Glomerular endothelial cell (primary cell): ENCODE measurements at regions not wholly inside any gene's neighbourhood (a gene's known extent, or its start where the extent isn't known, plus 50 kb on each side); places are given as distances from the start of the nearest gene placed in this dataset.
"Not testable (repeated sequence)": the region's sequence is repeated elsewhere in the genome, so short reads cannot be mapped to it uniquely, and the experiment has no call there.

ENCODE experiments used
- DNase-seq: peaks from one replicate; pipeline ENCODE4 v3.0.0-alpha.2; 2011; ENCODE audit warnings: low read depth, low spot score; ENCODE audit errors: extremely low read depth

- DNase-seq: not testable (repeated sequence)
Measured at GRCh38 chr16:29355339-29356059, 51.0 kb downstream of the NPIPB11 start.

GRCh38 chr16:29354449-29354848 is 52.1 kb downstream of the NPIPB11 start:
- DNase-seq: not testable (repeated sequence)

DNA sequence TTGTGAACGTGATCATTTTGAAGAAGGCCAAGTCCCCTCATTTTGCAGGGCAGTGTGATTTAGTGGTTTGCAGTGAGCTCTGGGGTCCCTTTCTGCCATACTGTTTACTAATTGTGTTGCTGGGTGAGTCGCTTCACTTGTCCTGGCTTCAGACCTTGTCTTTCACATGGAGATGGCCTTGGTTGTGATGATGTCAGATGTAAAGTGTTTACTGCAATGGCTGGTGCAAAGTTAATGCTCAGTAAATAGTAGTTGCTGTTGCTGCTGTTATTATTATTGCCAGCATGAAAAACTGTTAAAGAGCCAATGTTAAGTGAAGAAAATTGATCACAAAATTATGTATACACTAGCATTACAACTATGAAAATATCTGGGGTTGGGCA is 53.9 kb downstream of the NPIPB11 start:
- DNase-seq: not testable (repeated sequence)

GRCh38 chr16:29351970-29352616 is 54.4 kb downstream of the NPIPB11 start:
- DNase-seq: not testable (repeated sequence)

GRCh38 chr16:29351271-29351969 is 55.1 kb downstream of the NPIPB11 start:
- DNase-seq: not testable (repeated sequence)

DNA sequence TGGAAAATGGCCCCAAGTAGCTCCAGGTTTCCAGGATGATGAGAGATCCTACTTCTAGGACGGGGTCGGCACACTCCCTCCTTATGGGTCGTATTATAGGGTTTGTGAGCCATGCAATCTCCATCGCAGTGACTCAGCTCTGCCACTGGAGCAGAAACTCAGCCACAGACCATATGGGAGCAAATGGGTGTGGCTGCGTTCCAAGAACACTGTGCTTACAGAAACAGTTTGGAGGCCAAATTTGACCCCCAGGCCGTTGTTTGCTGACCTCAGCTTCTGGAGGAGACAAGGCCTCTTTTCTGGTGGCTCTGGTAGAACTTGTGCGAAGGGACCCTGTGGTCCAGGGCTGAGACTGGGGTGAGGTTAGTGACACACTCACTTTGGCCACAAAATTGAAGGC is 56.5 kb downstream of the NPIPB11 start:
- DNase-seq: not testable (repeated sequence)

DNA sequence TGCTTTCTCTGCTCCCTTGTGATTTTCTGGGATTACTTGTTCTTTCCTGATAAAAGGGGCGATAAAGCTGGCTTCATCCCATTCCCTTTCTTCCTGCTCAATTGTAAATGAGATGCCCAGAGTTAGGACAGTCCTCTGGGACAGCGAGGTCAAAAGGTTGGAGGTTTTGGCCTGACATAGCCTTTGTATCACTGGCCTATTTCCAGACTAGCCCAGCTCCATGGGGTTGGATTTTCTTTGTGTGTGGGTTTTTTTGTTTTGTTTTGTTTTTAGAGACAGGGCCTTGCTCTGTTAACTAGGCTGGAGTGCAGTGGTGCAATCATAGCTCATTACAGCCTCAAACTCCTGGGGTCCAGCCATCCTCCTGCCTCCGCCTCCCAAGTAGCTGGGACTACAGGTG is 57.8 kb downstream of the NPIPB11 start:
- DNase-seq: not testable (repeated sequence)

- DNase-seq: not testable (repeated sequence)
Measured at GRCh38 chr16:29348123-29348690, 58.3 kb downstream of the NPIPB11 start.

DNA sequence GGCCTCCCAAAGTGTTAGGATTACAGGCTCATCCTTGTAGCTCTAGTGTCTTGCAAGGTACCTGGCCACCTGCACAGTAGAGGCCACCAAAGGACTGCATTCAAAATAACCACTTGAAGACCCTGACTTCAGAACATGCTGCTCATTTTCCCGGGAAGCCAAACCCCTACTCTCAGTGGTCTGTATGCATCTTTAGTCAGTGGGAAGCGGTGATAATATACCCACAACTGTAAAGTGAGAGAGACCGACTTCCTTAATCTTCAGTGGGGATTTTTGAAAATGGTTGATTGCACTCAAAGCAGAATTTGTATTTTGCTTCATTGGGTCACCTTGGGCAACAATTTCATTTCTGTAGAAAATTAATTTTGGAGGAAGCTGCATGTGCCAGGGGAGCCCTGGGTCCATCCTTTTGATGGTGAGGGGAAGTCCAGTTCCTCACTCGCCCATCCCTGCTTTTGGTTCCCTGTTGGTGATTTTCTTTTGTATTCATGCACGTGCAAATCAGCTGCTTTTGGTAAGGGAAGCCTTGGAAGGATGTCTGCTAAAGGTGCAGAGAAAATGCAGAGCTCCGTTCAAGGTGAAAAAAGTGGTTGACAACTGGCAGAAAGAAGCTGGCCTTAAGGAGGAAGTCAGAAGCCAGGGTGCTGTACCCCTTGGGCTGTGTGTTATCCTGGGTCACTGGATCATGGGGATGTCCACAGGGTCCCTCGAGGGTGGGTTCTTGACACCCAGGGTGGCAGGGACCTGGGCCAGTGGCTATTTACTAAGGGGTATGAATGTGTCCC is 59.5 kb downstream of the NPIPB11 start:
- DNase-seq: not testable (repeated sequence)

GRCh38 chr16:29346203-29346602 is 60.3 kb downstream of the NPIPB11 start:
- DNase-seq: not testable (repeated sequence)

DNA sequence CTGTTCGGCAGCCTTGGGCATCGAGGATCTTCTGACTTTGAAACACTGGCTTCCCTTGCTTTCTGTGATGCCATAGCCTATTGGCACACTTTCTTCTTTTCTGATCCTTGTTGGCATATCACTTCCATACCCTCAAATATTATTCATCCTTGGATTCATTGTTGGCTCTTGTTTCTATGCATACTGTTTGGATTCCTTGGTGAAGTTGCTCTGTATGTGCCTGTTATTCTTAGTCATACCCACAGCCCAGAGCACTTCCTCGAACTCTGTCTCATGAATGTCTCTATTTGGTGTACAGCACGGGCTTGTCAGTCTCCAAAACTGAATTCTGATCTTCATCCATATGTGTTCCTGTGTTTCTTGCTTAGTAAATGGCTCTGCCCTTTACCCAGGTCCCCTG is 63.6 kb downstream of the NPIPB11 start:
- DNase-seq: not testable (repeated sequence)

- not testable (repeated sequence) for DNase-seq
Measured at GRCh38 chr16:29340779-29341438, 65.6 kb downstream of the NPIPB11 start.

- not testable (repeated sequence) for DNase-seq
Measured at GRCh38 chr16:29340235-29340634, 66.3 kb downstream of the NPIPB11 start.

GRCh38 chr16:29338821-29339700 is 67.5 kb downstream of the NPIPB11 start:
- DNase-seq: not testable (repeated sequence)

- not testable (repeated sequence) for DNase-seq
Measured at GRCh38 chr16:29337385-29337901, 69.1 kb downstream of the NPIPB11 start.

GRCh38 chr16:29335549-29335846 is 71.0 kb downstream of the NPIPB11 start:
- DNase-seq: not testable (repeated sequence)

DNA sequence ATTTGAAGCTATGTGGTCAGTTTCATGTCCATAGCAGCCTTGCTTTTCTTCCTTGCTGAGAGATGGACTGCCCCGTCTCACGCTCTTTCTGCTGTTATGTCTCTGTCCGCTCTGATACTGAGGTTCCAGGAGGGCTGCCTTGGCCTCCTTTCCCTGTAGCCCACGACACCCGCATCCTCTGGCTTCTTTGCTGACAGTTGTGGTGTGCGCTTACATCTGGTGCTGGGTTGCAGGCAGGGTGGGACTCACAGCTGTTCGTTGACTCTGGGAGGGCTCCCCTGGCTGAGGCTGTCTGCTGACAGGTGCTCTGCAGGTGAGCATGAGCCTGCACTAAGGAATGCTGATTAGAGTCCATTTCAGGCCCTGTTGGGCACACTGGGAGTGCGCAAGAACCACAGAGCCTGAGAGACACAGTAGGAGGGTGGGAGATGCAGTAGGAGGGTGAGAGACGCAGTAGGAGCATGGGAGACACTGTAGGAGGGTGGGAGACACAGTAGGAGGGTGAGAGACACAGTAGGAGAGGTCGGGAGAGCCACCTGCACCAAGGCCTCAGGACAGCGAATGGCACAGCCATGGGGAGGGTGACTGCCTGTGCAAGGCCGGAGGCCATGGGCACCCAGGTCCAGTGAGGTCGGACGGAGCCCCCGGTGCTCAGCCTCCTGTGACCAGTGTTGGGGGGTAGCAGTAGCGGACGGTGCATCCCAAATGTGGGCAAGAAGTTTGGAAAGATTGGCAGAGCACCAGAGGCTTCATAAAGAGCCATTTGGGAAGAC is 71.5 kb downstream of the NPIPB11 start:
- DNase-seq: not testable (repeated sequence)

- DNase-seq: not testable (repeated sequence)
Measured at GRCh38 chr16:29333492-29334097, 72.9 kb downstream of the NPIPB11 start.
